HCT116 (cell line): ENCODE measurements at regions not wholly inside any gene's neighbourhood (a gene's known extent, or its start where the extent isn't known, plus 50 kb on each side); places are given as distances from the start of the nearest gene placed in this dataset.

Experiments used
- CEBPB ChIP-seq: IDR thresholded peaks from 2 replicates; pipeline ENCODE4 v1.6.1; 2012; ENCODE audit warnings: low read depth
- EZH2phosphoT487 ChIP-seq: fragments of 200-600 bp; IDR thresholded peaks from 2 replicates; pipeline ENCODE4 v1.6.1; 2018; ENCODE audit warnings: antibody characterized with exemption, borderline replicate concordance
- FOSL1 ChIP-seq: IDR thresholded peaks from 2 replicates; pipeline ENCODE4 v1.6.1; 2012; ENCODE audit warnings: low read depth
- POLR2A ChIP-seq: IDR thresholded peaks from 2 replicates; pipeline ENCODE4 v1.7.0; 2011; ENCODE audit warnings: borderline replicate concordance; ENCODE audit not compliant: insufficient read depth, insufficient read length; ENCODE audit errors: extremely low read depth
- YY1 ChIP-seq: IDR thresholded peaks from 2 replicates; pipeline ENCODE4 v1.6.1; 2011; ENCODE audit warnings: low read length, low read depth, moderate library complexity, mild to moderate bottlenecking; ENCODE audit not compliant: insufficient replicate concordance; ENCODE audit errors: extremely low read depth
- TF ChIP-seq, protein P1 (sequence below), 3 experiments: fragments of 200-600 bp in 1 of 3; sonication (generic) in 1 of 3; IDR thresholded peaks in 2 of 3; conservative IDR thresholded peaks in 1 of 3; 2 replicates each; pipeline ENCODE4 v1.5.1; 2012 to 2017; ENCODE audit warnings: low read depth in 2 of 3, low read length in 2 of 3, antibody characterized with exemption in 1 of 3, borderline replicate concordance in 1 of 3, control low read depth in 1 of 3, mild to moderate bottlenecking in 1 of 3, mixed read lengths in 1 of 3, mixed run types in 1 of 3, moderate library complexity in 1 of 3; ENCODE audit not compliant: insufficient read depth in 1 of 3

DNA sequence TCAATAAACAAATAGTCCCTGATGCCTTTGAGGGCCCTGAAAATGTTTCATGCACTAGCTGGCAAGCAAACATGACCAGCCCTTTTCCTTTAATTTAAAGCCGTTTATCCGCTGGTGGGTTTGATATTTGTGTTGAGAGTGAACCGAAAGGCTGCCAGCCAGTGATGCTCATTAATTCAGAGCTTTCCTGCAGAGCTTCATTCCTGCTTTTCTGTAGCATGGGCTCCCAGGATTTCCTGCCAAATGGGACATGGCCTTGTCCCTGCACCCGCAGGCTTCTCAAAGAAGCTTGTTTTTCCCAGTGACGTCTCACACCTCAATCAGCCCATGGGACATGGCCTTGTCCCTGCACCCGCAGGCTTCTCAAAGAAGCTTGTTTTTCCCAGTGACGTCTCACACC is 219.6 kb downstream of the MTHFS start:
- TF ChIP-seq, protein P1, sequence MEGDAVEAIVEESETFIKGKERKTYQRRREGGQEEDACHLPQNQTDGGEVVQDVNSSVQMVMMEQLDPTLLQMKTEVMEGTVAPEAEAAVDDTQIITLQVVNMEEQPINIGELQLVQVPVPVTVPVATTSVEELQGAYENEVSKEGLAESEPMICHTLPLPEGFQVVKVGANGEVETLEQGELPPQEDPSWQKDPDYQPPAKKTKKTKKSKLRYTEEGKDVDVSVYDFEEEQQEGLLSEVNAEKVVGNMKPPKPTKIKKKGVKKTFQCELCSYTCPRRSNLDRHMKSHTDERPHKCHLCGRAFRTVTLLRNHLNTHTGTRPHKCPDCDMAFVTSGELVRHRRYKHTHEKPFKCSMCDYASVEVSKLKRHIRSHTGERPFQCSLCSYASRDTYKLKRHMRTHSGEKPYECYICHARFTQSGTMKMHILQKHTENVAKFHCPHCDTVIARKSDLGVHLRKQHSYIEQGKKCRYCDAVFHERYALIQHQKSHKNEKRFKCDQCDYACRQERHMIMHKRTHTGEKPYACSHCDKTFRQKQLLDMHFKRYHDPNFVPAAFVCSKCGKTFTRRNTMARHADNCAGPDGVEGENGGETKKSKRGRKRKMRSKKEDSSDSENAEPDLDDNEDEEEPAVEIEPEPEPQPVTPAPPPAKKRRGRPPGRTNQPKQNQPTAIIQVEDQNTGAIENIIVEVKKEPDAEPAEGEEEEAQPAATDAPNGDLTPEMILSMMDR (IDR thresholded peaks at IDR 0.05 in 2 of 3, conservative IDR thresholded peaks at IDR 0.05 in 1 of 3; ENCODE audit: borderline replicate concordance in 1 of 3, insufficient read depth in 1 of 3, low read depth in 2 of 3, low read length in 2 of 3), result no peak
- TF ChIP-seq POLR2A, result no peak
- no peak for TF ChIP-seq FOSL1
- no peak for TF ChIP-seq CEBPB
- TF ChIP-seq EZH2phosphoT487, result no peak
- no peak for TF ChIP-seq YY1
